Activated T-cell treated with anti-CD3 and anti-CD28 coated beads for 24 hours (primary cell): ENCODE measurements at regions not wholly inside any gene's neighbourhood (a gene's known extent, or its start where the extent isn't known, plus 50 kb on each side); places are given as distances from the start of the nearest gene placed in this dataset.

Experiments
- DNase-seq: peaks from one replicate; pipeline ENCODE4 v3.0.0-alpha.2; 2020; ENCODE audit warnings: low read depth

GRCh38 chr2:207257251-207258250 is 91.8 kb upstream of the KLF7 start:
- no peak for DNase-seq

- no peak for DNase-seq
These were observed 92.7 kb upstream of the KLF7 start for GRCh38 chr2:207258263-207258991.

GRCh38 chr2:207260021-207260420 is 94.3 kb upstream of the KLF7 start:
- DNase-seq: no peak

DNA sequence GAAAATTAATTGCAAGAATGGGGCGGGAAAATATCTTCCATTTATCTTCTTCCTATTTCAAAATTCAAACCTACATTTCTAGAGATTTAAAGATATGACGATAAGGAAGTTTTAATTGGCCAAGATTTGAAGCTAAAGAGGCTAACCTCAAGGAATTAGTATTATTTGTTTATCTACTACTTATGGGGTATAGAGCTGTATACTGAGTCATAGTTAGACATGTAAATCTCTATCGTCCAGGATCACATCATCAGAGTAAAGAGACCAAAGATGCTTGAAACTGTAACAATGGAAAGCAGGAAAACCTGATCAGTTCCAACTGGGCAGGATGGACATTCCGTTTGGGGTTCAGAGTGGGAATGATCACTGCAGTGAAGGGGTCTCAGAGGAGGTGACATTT is 95.2 kb upstream of the KLF7 start:
- DNase-seq: no peak

GRCh38 chr2:207264310-207264709 is 98.6 kb upstream of the KLF7 start:
- no peak for DNase-seq

DNA sequence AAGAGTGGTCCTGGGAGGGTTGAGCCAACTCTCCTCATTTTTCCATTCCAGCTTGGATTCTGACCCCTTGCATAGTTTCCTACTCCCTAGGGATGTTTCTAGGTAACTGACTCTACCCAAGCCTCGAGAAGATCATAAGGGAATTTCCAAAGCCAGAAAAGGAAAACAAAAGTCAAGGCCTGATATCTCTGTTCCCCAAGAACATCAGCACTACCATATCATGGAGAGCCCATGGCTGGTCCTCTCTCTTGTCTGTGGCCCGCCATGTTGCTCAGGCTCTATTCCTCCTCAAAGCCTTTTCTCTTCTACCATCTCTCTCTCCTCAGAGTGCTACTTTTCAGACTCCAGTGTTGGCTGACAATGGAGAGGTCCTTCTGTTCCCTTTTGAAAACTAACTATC is 99.6 kb upstream of the KLF7 start:
- DNase-seq: no peak

- DNase-seq: no peak
These were observed 100.1 kb upstream of the KLF7 start for GRCh38 chr2:207265869-207266268.

DNA sequence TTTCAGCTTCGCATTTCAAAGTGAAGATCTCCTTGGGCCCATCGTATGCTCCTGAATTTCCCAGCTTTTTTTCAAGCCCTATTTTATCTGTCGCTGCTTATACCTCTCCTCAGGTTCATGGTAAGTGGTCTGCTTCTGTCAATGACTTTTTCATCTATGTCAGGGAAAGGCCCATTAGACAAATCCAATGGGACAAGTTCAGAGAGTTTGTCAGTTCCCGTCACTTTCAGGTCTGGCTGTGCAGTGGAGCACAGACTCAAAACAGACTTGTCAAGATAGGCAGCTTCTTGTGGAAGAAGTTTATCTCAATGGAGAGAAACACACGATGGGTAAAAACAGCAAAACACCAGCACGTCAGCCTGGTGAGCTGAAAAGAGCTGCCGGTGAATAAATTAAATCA is 100.9 kb upstream of the KLF7 start:
- DNase-seq: no peak

GRCh38 chr2:207269038-207269437 is 103.3 kb upstream of the KLF7 start:
- DNase-seq: no peak

- DNase-seq: no peak
These were observed 108.9 kb upstream of the KLF7 start for GRCh38 chr2:207274530-207275189.

GRCh38 chr2:207275779-207276178 is 110.0 kb upstream of the KLF7 start:
- no peak for DNase-seq

- DNase-seq: no peak
These were observed 110.5 kb upstream of the KLF7 start for GRCh38 chr2:207276248-207276647.

GRCh38 chr2:207276858-207277257 is 111.1 kb upstream of the KLF7 start:
- no peak for DNase-seq

DNA sequence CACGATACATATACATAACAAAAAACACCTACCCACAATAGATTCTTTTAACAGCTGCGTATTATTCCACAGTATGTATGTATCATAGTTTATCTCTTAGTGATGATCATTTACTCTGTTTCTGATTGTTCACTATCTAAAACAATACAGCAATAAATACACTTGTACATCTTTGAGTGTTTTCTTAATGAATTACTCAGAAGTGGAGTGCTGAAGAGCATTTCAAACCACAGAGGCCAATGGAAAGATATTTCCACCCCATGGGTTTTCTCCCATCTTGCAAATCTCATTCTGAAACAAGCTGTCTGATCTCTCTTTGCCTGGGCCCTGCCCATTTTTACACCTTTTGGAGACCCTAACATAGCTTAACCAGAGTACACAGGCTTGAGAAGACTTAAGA is 113.8 kb upstream of the KLF7 start:
- DNase-seq: no peak

- no peak for DNase-seq
These were observed 115.7 kb upstream of the KLF7 start for GRCh38 chr2:207281436-207281835.

DNA sequence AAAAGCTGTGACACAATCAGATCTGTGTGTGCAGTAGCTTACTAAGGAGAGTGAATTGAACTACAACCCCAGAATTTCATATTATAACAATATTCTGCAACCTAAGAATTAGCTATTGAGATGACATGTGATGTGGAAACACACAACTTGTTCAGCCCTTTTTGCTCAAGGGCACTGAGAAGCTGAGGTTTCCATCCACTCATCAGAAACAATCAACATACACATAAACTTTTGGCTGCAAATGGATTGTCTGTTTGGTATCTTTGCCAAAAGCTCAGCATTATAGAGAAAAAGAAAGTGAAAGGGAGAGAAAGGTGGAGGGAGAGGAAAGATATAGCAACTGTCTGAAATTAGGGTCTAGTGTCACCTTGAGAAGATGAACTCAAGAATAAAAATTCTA is 117.2 kb upstream of the KLF7 start:
- DNase-seq: no peak

GRCh38 chr2:207283356-207283755 is 117.6 kb upstream of the KLF7 start:
- no peak for DNase-seq

DNA sequence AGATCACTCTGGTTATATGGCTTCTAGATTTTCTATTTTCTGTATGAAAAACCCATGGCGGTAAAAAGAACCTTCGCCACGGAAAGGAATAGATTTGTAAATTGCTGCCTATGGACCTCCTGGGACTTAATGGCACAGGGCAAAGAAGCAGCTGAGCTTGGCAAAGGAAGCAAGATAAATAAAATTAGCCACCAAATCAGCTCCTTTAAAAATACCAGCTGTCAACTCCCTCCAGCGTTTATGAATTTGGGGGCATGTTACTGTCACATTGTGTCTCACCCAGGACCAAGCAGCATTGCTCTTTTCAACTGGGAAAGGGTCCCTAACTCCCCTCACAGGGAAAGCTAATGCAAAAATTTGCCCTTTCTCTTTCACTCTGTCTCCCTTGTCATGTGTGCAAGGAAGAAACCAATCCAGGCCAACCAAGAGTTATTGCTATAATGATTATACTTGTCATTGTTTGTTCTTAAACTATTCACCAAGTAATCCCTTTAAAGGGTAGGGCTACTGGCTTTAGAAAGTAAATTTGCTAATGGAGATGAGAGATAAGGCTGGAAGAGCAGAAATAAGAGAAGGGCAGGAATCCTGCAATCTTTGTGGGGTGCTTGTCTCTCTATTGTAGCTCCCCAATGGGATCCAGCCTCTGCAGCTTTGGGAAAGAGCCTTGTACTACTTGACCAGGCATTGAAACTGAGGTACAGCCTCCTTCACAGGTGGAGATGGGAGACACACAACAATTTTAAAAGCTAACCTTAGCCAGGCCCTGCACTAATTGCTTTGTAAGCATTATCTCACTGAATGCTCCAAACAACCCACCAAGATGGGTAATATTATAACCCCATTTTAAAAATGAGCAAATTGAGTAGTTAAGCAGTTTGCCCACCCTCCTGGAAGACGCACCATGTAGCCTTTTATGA is 119.1 kb upstream of the KLF7 start:
- no peak for DNase-seq

GRCh38 chr2:207285473-207285815 is 119.7 kb upstream of the KLF7 start:
- no peak for DNase-seq

- no peak for DNase-seq
These were observed 120.4 kb upstream of the KLF7 start for GRCh38 chr2:207286106-207286505.

- no peak for DNase-seq
These were observed 122.9 kb upstream of the KLF7 start for GRCh38 chr2:207288628-207289027.
